IMR-90 (cell line): ENCODE measurements at regions not wholly inside any gene's neighbourhood (a gene's known extent, or its start where the extent isn't known, plus 50 kb on each side); places are given as distances from the start of the nearest gene placed in this dataset.

ENCODE experiments used
- BHLHE40 ChIP-seq: fragments of 150-350 bp; IDR thresholded peaks from 2 replicates; pipeline ENCODE4 v1.6.1; 2016; ENCODE audit warnings: mild to moderate bottlenecking, low read depth, low read length
- CEBPB ChIP-seq: IDR thresholded peaks from 2 replicates; pipeline ENCODE4 v1.6.1; 2012; ENCODE audit warnings: low read depth, low read length, improper control_type of control experiment
- CTCF ChIP-seq: conservative IDR thresholded peaks from 2 replicates; pipeline ENCODE4 v1.5.1; 2012; ENCODE audit warnings: mild to moderate bottlenecking, low read depth, low read length, improper control_type of control experiment
- NFE2L2 ChIP-seq: fragments of 150-350 bp; IDR thresholded peaks from 2 replicates; pipeline ENCODE4 v1.6.1; 2016; ENCODE audit warnings: low read depth, mild to moderate bottlenecking, low read length
- POLR2A ChIP-seq: IDR thresholded peaks from 2 replicates; pipeline ENCODE4 v1.6.1; 2012; ENCODE audit warnings: mild to moderate bottlenecking, low read depth, low read length
- RAD21 ChIP-seq: IDR thresholded peaks from 2 replicates; pipeline ENCODE4 v1.6.1; 2012; ENCODE audit warnings: low read length, improper control_type of control experiment
- RFX5 ChIP-seq: IDR thresholded peaks from 2 replicates; pipeline ENCODE4 v1.8.0; 2012; ENCODE audit warnings: low read depth, mild to moderate bottlenecking, low read length, moderate library complexity
- USF2 ChIP-seq: fragments of 150-350 bp; IDR thresholded peaks from 2 replicates; pipeline ENCODE4 v1.6.1; 2017; ENCODE audit warnings: mild to moderate bottlenecking, antibody characterized with exemption, low read length, low read depth

DNA sequence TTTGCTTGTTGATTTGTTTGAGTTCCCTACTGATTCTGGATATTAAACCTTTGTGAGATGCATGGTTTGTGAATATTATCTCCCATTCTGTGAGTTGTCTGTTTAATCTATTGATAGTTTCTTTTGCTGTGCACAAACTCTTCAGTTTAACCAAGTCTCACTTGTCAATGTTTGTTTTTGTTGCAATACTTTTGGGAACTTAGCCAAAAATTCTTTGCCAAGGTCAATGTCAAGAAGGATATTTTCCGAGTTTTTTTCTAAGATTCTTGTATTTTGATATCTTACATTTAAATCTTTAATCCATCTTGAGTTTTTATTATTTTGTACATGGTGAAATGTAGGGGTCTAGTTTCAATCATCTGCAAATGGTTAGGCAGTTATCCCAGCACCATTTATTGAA, 1230.7 kb upstream of the NCAM2 start:
- no peak for TF ChIP-seq POLR2A
- no peak for TF ChIP-seq CTCF
- no peak for TF ChIP-seq BHLHE40
- no peak for TF ChIP-seq RFX5
- no peak for TF ChIP-seq CEBPB
- TF ChIP-seq NFE2L2, result no peak
- TF ChIP-seq RAD21, result no peak
- no peak for TF ChIP-seq USF2
